Left ventricle myocardium inferior (tissue), 1 donor: ENCODE measurements at regions not wholly inside any gene's neighbourhood (a gene's known extent, or its start where the extent isn't known, plus 50 kb on each side); places are given as distances from the start of the nearest gene placed in this dataset.

Experiments
- DNase-seq: peaks from one replicate; pipeline ENCODE4 v3.0.0-alpha.2; 2020
- H3K27ac ChIP-seq: fragments of 200-600 bp; replicated peaks from 2 replicates; pipeline ENCODE4 v1.8.0; 2021
- H3K27me3 ChIP-seq: fragments of 200-600 bp; 2 replicates; pipeline ENCODE4 v1.8.0; 2021; ENCODE audit warnings: low read depth
- H3K36me3 ChIP-seq: fragments of 200-600 bp; 2 replicates; pipeline ENCODE4 v1.8.0; 2021
- H3K4me1 ChIP-seq: fragments of 200-600 bp; 2 replicates; pipeline ENCODE4 v1.8.0; 2021
- H3K4me3 ChIP-seq: fragments of 200-600 bp; 2 replicates; pipeline ENCODE4 v1.8.0; 2021; ENCODE audit warnings: mild to moderate bottlenecking, moderate library complexity
- H3K9me3 ChIP-seq: fragments of 200-600 bp; replicated peaks from 2 replicates; pipeline ENCODE4 v1.8.0; 2021
- intact Hi-C: fragments of 100-400 bp; cut with micrococcal nuclease; formaldehyde crosslinking; loops from one replicate; pipeline ENCODE4 v1.11.0; 2022
- TF ChIP-seq, protein P1 (sequence below): fragments of 200-600 bp; IDR thresholded peaks from 2 replicates; pipeline ENCODE4 v1.8.0; 2021; ENCODE audit warnings: antibody characterized with exemption, mild to moderate bottlenecking, borderline replicate concordance
- donor health status: DM: no; HTN: yes; CAD: no; lungs with severe emphysema.

- no peak for DNase-seq
- TF ChIP-seq, protein P1, sequence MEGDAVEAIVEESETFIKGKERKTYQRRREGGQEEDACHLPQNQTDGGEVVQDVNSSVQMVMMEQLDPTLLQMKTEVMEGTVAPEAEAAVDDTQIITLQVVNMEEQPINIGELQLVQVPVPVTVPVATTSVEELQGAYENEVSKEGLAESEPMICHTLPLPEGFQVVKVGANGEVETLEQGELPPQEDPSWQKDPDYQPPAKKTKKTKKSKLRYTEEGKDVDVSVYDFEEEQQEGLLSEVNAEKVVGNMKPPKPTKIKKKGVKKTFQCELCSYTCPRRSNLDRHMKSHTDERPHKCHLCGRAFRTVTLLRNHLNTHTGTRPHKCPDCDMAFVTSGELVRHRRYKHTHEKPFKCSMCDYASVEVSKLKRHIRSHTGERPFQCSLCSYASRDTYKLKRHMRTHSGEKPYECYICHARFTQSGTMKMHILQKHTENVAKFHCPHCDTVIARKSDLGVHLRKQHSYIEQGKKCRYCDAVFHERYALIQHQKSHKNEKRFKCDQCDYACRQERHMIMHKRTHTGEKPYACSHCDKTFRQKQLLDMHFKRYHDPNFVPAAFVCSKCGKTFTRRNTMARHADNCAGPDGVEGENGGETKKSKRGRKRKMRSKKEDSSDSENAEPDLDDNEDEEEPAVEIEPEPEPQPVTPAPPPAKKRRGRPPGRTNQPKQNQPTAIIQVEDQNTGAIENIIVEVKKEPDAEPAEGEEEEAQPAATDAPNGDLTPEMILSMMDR, result no peak
- Histone ChIP-seq H3K9me3 (peaks cover 41% of the 10 kb centered on the region), H3K36me3 (no peaks in the 10 kb centered on the region), H3K27ac (no peak overlapping the region), H3K4me1 (no peaks in the 10 kb centered on the region), H3K4me3 (no peak overlapping the region), H3K27me3 (no peaks in the 10 kb centered on the region)
- intact Hi-C loops, result no loop called here
These were observed 210.6 kb downstream of the UBE3A start for GRCh38 chr15:25228261-25228660.

GRCh38 chr15:25230442-25230841 lies 208.4 kb downstream of the UBE3A start:
- Histone ChIP-seq H3K4me3 (no peak overlapping the region), H3K36me3 (no peaks in the 10 kb centered on the region), H3K27me3 (no peaks in the 10 kb centered on the region), H3K27ac (no peak overlapping the region), H3K9me3 (peaks cover 28% of the 10 kb centered on the region), H3K4me1 (no peaks in the 10 kb centered on the region)
- intact Hi-C loops, result no loop called here
- no peak for DNase-seq
- TF ChIP-seq, protein P1, result no peak

DNA sequence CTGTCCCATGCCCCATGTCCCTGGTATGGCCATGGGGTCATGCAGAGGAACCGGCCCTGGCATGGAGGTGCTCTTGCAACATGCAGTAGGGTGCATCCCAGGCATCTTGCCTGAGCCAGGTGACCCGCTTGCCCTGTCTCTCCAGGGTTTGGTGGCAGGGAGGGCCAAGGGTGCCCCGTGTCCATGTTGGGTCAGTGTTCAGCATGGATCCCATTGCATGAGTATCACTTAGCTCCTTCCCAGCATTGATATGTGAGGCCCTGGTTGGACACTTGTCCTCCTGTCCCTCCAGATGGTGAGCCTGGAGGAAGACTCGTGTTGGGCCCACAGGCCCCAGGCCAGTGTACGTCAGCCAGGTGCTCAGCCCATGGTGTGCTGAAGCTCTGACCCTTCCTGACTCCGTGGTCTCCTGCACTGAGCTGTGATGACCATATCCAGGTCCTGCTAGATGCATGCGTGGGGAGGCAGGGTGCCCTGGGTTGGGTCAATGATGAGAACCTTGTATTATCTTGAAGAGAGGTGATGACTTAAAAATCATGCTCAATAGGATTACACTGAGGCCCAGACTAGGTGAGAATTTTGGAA lies 205.0 kb downstream of the UBE3A start:
- H3K9me3 ChIP-seq, result peaks cover 26% of the 10 kb centered on the region

GRCh38 chr15:25234831-25235230 lies 204.0 kb downstream of the UBE3A start:
- Histone ChIP-seq H3K9me3 (peaks cover 29% of the 10 kb centered on the region), H3K27me3 (no peaks in the 10 kb centered on the region), H3K36me3 (no peaks in the 10 kb centered on the region), H3K4me1 (no peaks in the 10 kb centered on the region), H3K27ac (no peak overlapping the region), H3K4me3 (no peak overlapping the region)
- TF ChIP-seq, protein P1, result no peak
- no peak for DNase-seq
- intact Hi-C loops, result no loop called here

More for the DNA sequence above, 205.0 kb downstream of the UBE3A start:
- no peak overlapping the region for H3K27ac ChIP-seq
- intact Hi-C loops, result no loop called here
- H3K27me3 ChIP-seq, result no peaks in the 10 kb centered on the region
- no peak overlapping the region for H3K4me3 ChIP-seq
- H3K4me1 ChIP-seq, result no peaks in the 10 kb centered on the region
- DNase-seq, result no peak
- H3K36me3 ChIP-seq, result no peaks in the 10 kb centered on the region
- TF ChIP-seq, protein P1, result no peak

DNA sequence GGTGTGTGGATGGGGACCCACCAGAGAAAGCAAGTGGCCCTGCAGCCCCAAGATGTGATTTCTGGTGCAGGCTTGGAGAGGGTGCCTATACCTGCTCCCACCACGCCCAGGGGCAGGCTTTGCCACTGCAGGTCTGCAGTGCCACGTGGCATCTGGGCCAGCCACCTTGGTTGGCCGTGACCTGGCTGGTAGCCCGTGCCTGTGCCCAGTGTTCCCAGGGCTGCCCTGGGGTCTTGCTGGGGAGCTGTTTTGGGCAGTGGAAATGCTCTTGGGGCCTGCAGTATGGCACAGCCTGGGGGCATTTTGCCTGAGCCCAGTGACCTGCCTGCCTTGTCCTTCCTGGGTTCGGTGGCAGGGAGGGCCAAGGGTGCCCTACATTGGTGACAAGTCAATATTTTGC lies 203.4 kb downstream of the UBE3A start:
- H3K36me3 ChIP-seq, result no peaks in the 10 kb centered on the region
- H3K27ac ChIP-seq, result no peak overlapping the region
- no peaks in the 10 kb centered on the region for H3K4me1 ChIP-seq
- no peaks in the 10 kb centered on the region for H3K27me3 ChIP-seq
- H3K9me3 ChIP-seq, result peaks cover 24% of the 10 kb centered on the region
- no peak for DNase-seq
- H3K4me3 ChIP-seq, result no peak overlapping the region
- intact Hi-C loops, result no loop called here
- TF ChIP-seq, protein P1, result no peak
